K562 (cell line): ENCODE measurements at regions not wholly inside any gene's neighbourhood (a gene's known extent, or its start where the extent isn't known, plus 50 kb on each side); places are given as distances from the start of the nearest gene placed in this dataset.

Experiments
- ATF6 ChIP-seq: sonication (generic); formaldehyde crosslinking; IDR thresholded peaks from 2 replicates; pipeline ENCODE4 v1.4.0; 2020; ENCODE audit warnings: mild to moderate bottlenecking, missing genetic modification reagents
- CTCF ChIP-seq, 3 experiments: IDR thresholded peaks in 2 of 3; conservative IDR thresholded peaks in 1 of 3; 2 replicates each; pipeline ENCODE4 v1.5.1; 2011 to 2012; ENCODE audit warnings: low read length in 3 of 3, mild to moderate bottlenecking in 3 of 3, control low read depth in 2 of 3, improper control_type of control experiment in 1 of 3, inconsistent platforms in 1 of 3, low read depth in 1 of 3, mixed read lengths in 1 of 3, moderate library complexity in 1 of 3; ENCODE audit not compliant: insufficient read depth in 2 of 3
- FOXJ3 ChIP-seq: sonication (generic); formaldehyde crosslinking; IDR thresholded peaks from 2 replicates; pipeline ENCODE4 v1.4.0; 2020; ENCODE audit warnings: mild to moderate bottlenecking, missing genetic modification reagents
- HMG20A ChIP-seq: fragments of 450-650 bp; formaldehyde crosslinking; conservative IDR thresholded peaks from 2 replicates; pipeline ENCODE4 v1.4.0; 2020; ENCODE audit warnings: mild to moderate bottlenecking, mixed read lengths
- KAT7 ChIP-seq: sonication (generic); formaldehyde crosslinking; IDR thresholded peaks from 2 replicates; pipeline ENCODE4 v1.8.0; 2022; ENCODE audit warnings: missing genetic modification reagents, mild to moderate bottlenecking, borderline replicate concordance
- TAF1 ChIP-seq: IDR thresholded peaks from 2 replicates; pipeline ENCODE4 v1.6.1; 2011; ENCODE audit warnings: mild to moderate bottlenecking, low read length, moderate library complexity; ENCODE audit not compliant: insufficient read depth, control insufficient read depth, severe bottlenecking; ENCODE audit errors: extremely low read depth
- TARDBP ChIP-seq: fragments of 450-650 bp; IDR thresholded peaks from 2 replicates; pipeline ENCODE4 v1.6.1; 2016
- VEZF1 ChIP-seq: fragments of 200-800 bp; sonication (Bioruptor generic); IDR thresholded peaks from 2 replicates; pipeline ENCODE4 v1.6.1; 2017; ENCODE audit warnings: missing genetic modification characterization, missing compliant biosample characterization

GRCh38 chr6:21663966-21664313 lies 70.4 kb downstream of the SOX4 start (continued):
- TF ChIP-seq ATF6 (CRISPR knock-in tag) (no peak), TARDBP (no peak), TAF1 (no peak), KAT7 (no peak), CTCF (IDR thresholded peaks at IDR 0.05 in 2 of 3, conservative IDR thresholded peaks at IDR 0.05 in 1 of 3; ENCODE audit: insufficient read depth in 2 of 3, low read depth in 1 of 3, low read length in 3 of 3) (no peak), HMG20A (CRISPR knock-in tag) (no peak), VEZF1 (CRISPR knock-in tag) (no peak), FOXJ3 (CRISPR knock-in tag) (no peak)
